K562 (cell line): ENCODE measurements at regions not wholly inside any gene's neighbourhood (a gene's known extent, or its start where the extent isn't known, plus 50 kb on each side); places are given as distances from the start of the nearest gene placed in this dataset.

ENCODE experiments used
- ETV6 ChIP-seq, 3 experiments: fragments of 150-350 bp in 1 of 3; sonication (generic) in 1 of 3; formaldehyde crosslinking in 1 of 3; IDR thresholded peaks; 2 replicates each; pipeline versions ENCODE4 v1.6.1 to v1.8.0; 2014 to 2022; ENCODE audit warnings: borderline replicate concordance in 2 of 3, low read depth in 2 of 3, antibody characterized with exemption in 1 of 3, low read length in 1 of 3, mild to moderate bottlenecking in 1 of 3, missing genetic modification reagents in 1 of 3
- THAP7 ChIP-seq: fragments of 250-450 bp; sonication (Bioruptor Pico); IDR thresholded peaks from 2 replicates; pipeline ENCODE4 v1.5.0; 2021
- ZNF140 ChIP-seq: fragments of 250-450 bp; sonication (Bioruptor Pico); IDR thresholded peaks from 2 replicates; pipeline ENCODE4 v1.8.0; 2021; ENCODE audit warnings: moderate library complexity, mild to moderate bottlenecking, inconsistent platforms
- TF ChIP-seq, protein P1 (sequence below): fragments of 450-650 bp; IDR thresholded peaks from 2 replicates; pipeline ENCODE4 v1.7.1; 2018; ENCODE audit warnings: mild to moderate bottlenecking, low read depth; ENCODE audit not compliant: partially characterized antibody
- TF ChIP-seq, protein P2 (sequence below), 2 experiments: fragments of 450-650 bp; formaldehyde crosslinking in 1 of 2; IDR thresholded peaks; 2 replicates each; pipeline versions ENCODE4 v1.4.0 to v1.6.1; 2014 to 2020; ENCODE audit warnings: mild to moderate bottlenecking in 2 of 2, borderline replicate concordance in 1 of 2, low read depth in 1 of 2

GRCh38 chr3:104190681-104191080 lies 1176.0 kb upstream of the ALCAM start:
- TF ChIP-seq, protein P1, sequence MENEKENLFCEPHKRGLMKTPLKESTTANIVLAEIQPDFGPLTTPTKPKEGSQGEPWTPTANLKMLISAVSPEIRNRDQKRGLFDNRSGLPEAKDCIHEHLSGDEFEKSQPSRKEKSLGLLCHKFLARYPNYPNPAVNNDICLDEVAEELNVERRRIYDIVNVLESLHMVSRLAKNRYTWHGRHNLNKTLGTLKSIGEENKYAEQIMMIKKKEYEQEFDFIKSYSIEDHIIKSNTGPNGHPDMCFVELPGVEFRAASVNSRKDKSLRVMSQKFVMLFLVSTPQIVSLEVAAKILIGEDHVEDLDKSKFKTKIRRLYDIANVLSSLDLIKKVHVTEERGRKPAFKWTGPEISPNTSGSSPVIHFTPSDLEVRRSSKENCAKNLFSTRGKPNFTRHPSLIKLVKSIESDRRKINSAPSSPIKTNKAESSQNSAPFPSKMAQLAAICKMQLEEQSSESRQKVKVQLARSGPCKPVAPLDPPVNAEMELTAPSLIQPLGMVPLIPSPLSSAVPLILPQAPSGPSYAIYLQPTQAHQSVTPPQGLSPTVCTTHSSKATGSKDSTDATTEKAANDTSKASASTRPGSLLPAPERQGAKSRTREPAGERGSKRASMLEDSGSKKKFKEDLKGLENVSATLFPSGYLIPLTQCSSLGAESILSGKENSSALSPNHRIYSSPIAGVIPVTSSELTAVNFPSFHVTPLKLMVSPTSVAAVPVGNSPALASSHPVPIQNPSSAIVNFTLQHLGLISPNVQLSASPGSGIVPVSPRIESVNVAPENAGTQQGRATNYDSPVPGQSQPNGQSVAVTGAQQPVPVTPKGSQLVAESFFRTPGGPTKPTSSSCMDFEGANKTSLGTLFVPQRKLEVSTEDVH: no peak
- TF ChIP-seq THAP7 (CRISPR knock-in tag): no peak
- TF ChIP-seq, protein P2, sequence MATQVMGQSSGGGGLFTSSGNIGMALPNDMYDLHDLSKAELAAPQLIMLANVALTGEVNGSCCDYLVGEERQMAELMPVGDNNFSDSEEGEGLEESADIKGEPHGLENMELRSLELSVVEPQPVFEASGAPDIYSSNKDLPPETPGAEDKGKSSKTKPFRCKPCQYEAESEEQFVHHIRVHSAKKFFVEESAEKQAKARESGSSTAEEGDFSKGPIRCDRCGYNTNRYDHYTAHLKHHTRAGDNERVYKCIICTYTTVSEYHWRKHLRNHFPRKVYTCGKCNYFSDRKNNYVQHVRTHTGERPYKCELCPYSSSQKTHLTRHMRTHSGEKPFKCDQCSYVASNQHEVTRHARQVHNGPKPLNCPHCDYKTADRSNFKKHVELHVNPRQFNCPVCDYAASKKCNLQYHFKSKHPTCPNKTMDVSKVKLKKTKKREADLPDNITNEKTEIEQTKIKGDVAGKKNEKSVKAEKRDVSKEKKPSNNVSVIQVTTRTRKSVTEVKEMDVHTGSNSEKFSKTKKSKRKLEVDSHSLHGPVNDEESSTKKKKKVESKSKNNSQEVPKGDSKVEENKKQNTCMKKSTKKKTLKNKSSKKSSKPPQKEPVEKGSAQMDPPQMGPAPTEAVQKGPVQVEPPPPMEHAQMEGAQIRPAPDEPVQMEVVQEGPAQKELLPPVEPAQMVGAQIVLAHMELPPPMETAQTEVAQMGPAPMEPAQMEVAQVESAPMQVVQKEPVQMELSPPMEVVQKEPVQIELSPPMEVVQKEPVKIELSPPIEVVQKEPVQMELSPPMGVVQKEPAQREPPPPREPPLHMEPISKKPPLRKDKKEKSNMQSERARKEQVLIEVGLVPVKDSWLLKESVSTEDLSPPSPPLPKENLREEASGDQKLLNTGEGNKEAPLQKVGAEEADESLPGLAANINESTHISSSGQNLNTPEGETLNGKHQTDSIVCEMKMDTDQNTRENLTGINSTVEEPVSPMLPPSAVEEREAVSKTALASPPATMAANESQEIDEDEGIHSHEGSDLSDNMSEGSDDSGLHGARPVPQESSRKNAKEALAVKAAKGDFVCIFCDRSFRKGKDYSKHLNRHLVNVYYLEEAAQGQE (IDR thresholded peaks at IDR 0.05; ENCODE audit: borderline replicate concordance): no peak
- TF ChIP-seq, protein P2 (CRISPR knock-in tag; IDR thresholded peaks at IDR 0.05; ENCODE audit: low read depth): no peak
- TF ChIP-seq ETV6 (IDR thresholded peaks at IDR 0.05; ENCODE audit: borderline replicate concordance in 1 of 2, low read depth in 2 of 2, low read length in 1 of 2): no peak
- TF ChIP-seq ETV6 (CRISPR knock-in tag; IDR thresholded peaks at IDR 0.05; ENCODE audit: borderline replicate concordance): no peak
- no peak for TF ChIP-seq ZNF140 (CRISPR knock-in tag)
